Lower leg skin (tissue), 3 donors: ENCODE measurements at regions not wholly inside any gene's neighbourhood (a gene's known extent, or its start where the extent isn't known, plus 50 kb on each side); places are given as distances from the start of the nearest gene placed in this dataset.

Experiments
- CTCF ChIP-seq, 3 donors: fragments of 450-650 bp; IDR thresholded peaks; one replicate each; pipeline ENCODE4 v1.5.1; 2016; ENCODE audit warnings: antibody characterized with exemption in 3 of 3, mild to moderate bottlenecking in 3 of 3, moderate library complexity in 2 of 3
- POLR2A ChIP-seq, 2 donors: fragments of 450-650 bp; IDR thresholded peaks; one replicate each; pipeline ENCODE4 v1.6.1; 2016 to 2017; ENCODE audit warnings: antibody characterized with exemption in 2 of 2, mild to moderate bottlenecking in 1 of 2, moderate library complexity in 1 of 2

GRCh38 chr9:95726756-95727155 is 148.7 kb upstream of the ERCC6L2 start:
- TF ChIP-seq CTCF (IDR thresholded peaks at IDR 0.05), result no peak
- TF ChIP-seq POLR2A (IDR thresholded peaks at IDR 0.05), result no peak
